ENCODE measurements at regions not wholly inside any gene's neighbourhood (a gene's known extent, or its start where the extent isn't known, plus 50 kb on each side); places are given as distances from the start of the nearest gene placed in this dataset.

GRCh38 chr13:87554045-87554444, 117.1 kb upstream of the SLITRK5 start:
- TF ChIP-seq CTCF (IDR thresholded peaks at IDR 0.05; ENCODE audit: low read length) (no peak), EZH2 (IDR thresholded peaks at IDR 0.05; ENCODE audit: borderline replicate concordance, low read length) (no peak)

Measured in OCI-LY1 (cell line).